CD4-positive, alpha-beta T cell (primary cell): ENCODE measurements at regions not wholly inside any gene's neighbourhood (a gene's known extent, or its start where the extent isn't known, plus 50 kb on each side); places are given as distances from the start of the nearest gene placed in this dataset.

Experiments
- ATAC-seq: fragments of 200-7000 bp; cut with Tn5 transposase; one replicate; pipeline ENCODE4 v1.10.0; 2022; ENCODE audit warnings: mild to moderate bottlenecking; ENCODE audit not compliant: poor library complexity
- CTCF ChIA-PET: fragments of 350-600 bp; sonication (Branson Sonifier 250); formaldehyde crosslinking; loops from one replicate; lab custom pipeline; 2021; ENCODE audit warnings: antibody characterized with exemption, inconsistent platforms; lab: Charles Lee
- POLR2A ChIA-PET: fragments of 350-600 bp; sonication (Branson Sonifier 250); formaldehyde crosslinking; loops from one replicate; lab custom pipeline; 2021; ENCODE audit warnings: antibody characterized with exemption, inconsistent platforms; lab: Charles Lee
- DNase-seq, 14 experiments: peaks; one replicate each; pipeline ENCODE4 v3.0.0-alpha.2; 2013 to 2020; ENCODE audit warnings: mixed read lengths in 2 of 14
- H3K27ac ChIP-seq, 2 donors: one replicate each; pipeline versions ENCODE4 v1.5.1 to v1.7.0; 2013; ENCODE audit warnings: low read length in 2 of 2, low read depth in 1 of 2, mild to moderate bottlenecking in 1 of 2
- H3K27me3 ChIP-seq, 2 experiments: 1 replicate in 1 of 2; 2 replicates in 1 of 2; pipeline versions ENCODE4 v1.6.1 to v1.7.0; 2013; ENCODE audit warnings: low read length in 2 of 2, control low read depth in 1 of 2, mild to moderate bottlenecking in 1 of 2, moderate library complexity in 1 of 2; ENCODE audit not compliant: insufficient read depth in 2 of 2, control insufficient read depth in 1 of 2
- H3K36me3 ChIP-seq: one replicate; pipeline ENCODE4 v1.6.1; 2013; ENCODE audit warnings: low read length, control low read depth; ENCODE audit not compliant: insufficient read depth
- H3K4me1 ChIP-seq: one replicate; pipeline ENCODE4 v1.6.1; 2013; ENCODE audit warnings: low read length, control low read depth; ENCODE audit not compliant: insufficient read depth
- H3K4me3 ChIP-seq: one replicate; pipeline ENCODE4 v1.5.1; 2013; ENCODE audit warnings: mild to moderate bottlenecking, low read length, moderate library complexity
- H3K9me3 ChIP-seq, 2 experiments: 1 replicate in 1 of 2; 2 replicates in 1 of 2; pipeline versions ENCODE4 v1.6.1 to v1.7.0; 2013; ENCODE audit warnings: low read length in 2 of 2, mild to moderate bottlenecking in 2 of 2, control low read depth in 1 of 2, moderate library complexity in 1 of 2; ENCODE audit not compliant: control insufficient read depth in 1 of 2, insufficient read depth in 1 of 2
- H3K27ac Mint-ChIP-seq: one replicate; pipeline ENCODE4 v1.8.0; 2020; ENCODE audit warnings: mixed read lengths
- H3K27me3 Mint-ChIP-seq: one replicate; pipeline ENCODE4 v1.8.0; 2021; ENCODE audit warnings: mixed read lengths
- H3K36me3 Mint-ChIP-seq: one replicate; pipeline ENCODE4 v1.8.0; 2021; ENCODE audit warnings: low read depth, mixed read lengths
- H3K4me1 Mint-ChIP-seq: one replicate; pipeline ENCODE4 v1.8.0; 2021; ENCODE audit warnings: low read depth, mixed read lengths
- H3K4me3 Mint-ChIP-seq: one replicate; pipeline ENCODE4 v1.8.0; 2020; ENCODE audit warnings: mild to moderate bottlenecking, mixed read lengths
- H3K9me3 Mint-ChIP-seq: one replicate; pipeline ENCODE4 v1.8.0; 2020; ENCODE audit warnings: mixed read lengths
- intact Hi-C, 2 experiments: fragments of 100-400 bp; cut with DNase I in 1 of 2; cut with micrococcal nuclease in 1 of 2; formaldehyde crosslinking; loops; one replicate each; pipeline versions ENCODE4 v1.15.1 to v1.9.0; 2023 to 2025; cut with DNase I, micrococcal nuclease
- TF ChIP-seq, protein P1 (sequence below): fragments of 200-600 bp; IDR thresholded peaks from one replicate; pipeline ENCODE4 v1.8.0; 2022; ENCODE audit warnings: antibody characterized with exemption, mild to moderate bottlenecking

DNA sequence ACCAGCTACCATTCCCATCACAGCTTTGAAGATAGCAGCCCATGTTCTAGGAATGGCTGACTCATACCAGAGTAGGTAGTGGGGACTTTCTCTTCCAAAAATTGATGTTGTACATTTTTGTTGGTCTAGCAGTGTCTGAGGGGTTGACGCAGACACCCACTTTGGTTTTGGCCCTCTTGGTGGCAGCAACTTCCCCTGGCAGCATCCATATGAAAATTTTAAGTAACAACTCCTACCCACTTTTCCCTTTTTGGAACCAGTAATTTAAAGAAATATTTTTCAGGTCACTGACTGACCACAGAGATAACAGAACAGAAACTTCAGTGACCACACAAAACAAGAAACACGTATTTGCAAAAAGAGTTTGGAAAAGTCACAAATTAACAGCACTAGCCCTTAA, 162.0 kb upstream of the TMCC3 start:
- Mint-ChIP-seq H3K9me3 (peaks cover 20% of the 10 kb centered on the region), H3K36me3 (no peaks in the 10 kb centered on the region), H3K4me3 (no peak overlapping the region), H3K27ac (no peak overlapping the region), H3K27me3 (no peaks in the 10 kb centered on the region), H3K4me1 (no peaks in the 10 kb centered on the region)
- POLR2A ChIA-PET, result interaction anchor here (1.0 kb wide), 1 partner anchor 27 kb away, joined by 5 read pairs; no protein-coding TSS in a partner anchor
- TF ChIP-seq, protein P1, sequence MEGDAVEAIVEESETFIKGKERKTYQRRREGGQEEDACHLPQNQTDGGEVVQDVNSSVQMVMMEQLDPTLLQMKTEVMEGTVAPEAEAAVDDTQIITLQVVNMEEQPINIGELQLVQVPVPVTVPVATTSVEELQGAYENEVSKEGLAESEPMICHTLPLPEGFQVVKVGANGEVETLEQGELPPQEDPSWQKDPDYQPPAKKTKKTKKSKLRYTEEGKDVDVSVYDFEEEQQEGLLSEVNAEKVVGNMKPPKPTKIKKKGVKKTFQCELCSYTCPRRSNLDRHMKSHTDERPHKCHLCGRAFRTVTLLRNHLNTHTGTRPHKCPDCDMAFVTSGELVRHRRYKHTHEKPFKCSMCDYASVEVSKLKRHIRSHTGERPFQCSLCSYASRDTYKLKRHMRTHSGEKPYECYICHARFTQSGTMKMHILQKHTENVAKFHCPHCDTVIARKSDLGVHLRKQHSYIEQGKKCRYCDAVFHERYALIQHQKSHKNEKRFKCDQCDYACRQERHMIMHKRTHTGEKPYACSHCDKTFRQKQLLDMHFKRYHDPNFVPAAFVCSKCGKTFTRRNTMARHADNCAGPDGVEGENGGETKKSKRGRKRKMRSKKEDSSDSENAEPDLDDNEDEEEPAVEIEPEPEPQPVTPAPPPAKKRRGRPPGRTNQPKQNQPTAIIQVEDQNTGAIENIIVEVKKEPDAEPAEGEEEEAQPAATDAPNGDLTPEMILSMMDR, result no peak
- Histone ChIP-seq H3K4me3 (no peak overlapping the region), H3K27me3 (no peaks in the 10 kb centered on the region), H3K9me3 (peaks cover 4 to 25% of the 10 kb centered on the region in 2 experiments), H3K4me1 (no peaks in the 10 kb centered on the region), H3K36me3 (no peaks in the 10 kb centered on the region), H3K27ac (no peak overlapping the region)
- ATAC-seq, result no peak
- CTCF ChIA-PET, result no interaction called here
- DNase-seq, result no peak
- intact Hi-C loops, result no loop called here

DNA sequence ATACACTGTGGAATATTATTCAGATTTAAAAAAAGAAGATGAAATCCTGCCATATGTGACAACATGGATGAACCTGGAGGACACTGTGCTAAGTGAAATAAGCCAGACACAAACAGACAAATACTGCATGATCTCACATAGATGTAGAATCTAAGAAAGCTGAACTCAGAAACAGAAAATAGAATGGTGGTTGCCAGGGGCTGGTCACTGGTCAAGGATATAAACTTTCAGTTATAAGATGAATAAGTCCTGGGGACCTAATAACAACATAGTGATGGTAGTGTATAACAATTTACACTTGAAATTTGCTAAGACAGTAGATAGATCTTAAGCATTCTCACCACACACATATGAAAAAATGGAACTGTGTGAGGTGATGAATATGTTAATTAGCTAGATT, 161.3 kb upstream of the TMCC3 start:
- no peak overlapping the region for H3K4me3 Mint-ChIP-seq
- intact Hi-C loops, result no loop called here
- H3K4me1 ChIP-seq, result no peaks in the 10 kb centered on the region
- no peak for ATAC-seq
- H3K27ac Mint-ChIP-seq, result no peak overlapping the region
- CTCF ChIA-PET, result no interaction called here
- H3K9me3 ChIP-seq, result peaks cover 4 to 25% of the 10 kb centered on the region in 2 experiments
- no peaks in the 10 kb centered on the region for H3K27me3 Mint-ChIP-seq
- DNase-seq, result no peak
- no peaks in the 10 kb centered on the region for H3K36me3 Mint-ChIP-seq
- no peaks in the 10 kb centered on the region for H3K27me3 ChIP-seq
- no peak overlapping the region for H3K27ac ChIP-seq
- POLR2A ChIA-PET, result no interaction called here
- H3K4me3 ChIP-seq, result no peak overlapping the region
- TF ChIP-seq, protein P1, result no peak
- H3K9me3 Mint-ChIP-seq, result peaks cover 20% of the 10 kb centered on the region
- H3K4me1 Mint-ChIP-seq, result no peaks in the 10 kb centered on the region
- H3K36me3 ChIP-seq, result no peaks in the 10 kb centered on the region

DNA sequence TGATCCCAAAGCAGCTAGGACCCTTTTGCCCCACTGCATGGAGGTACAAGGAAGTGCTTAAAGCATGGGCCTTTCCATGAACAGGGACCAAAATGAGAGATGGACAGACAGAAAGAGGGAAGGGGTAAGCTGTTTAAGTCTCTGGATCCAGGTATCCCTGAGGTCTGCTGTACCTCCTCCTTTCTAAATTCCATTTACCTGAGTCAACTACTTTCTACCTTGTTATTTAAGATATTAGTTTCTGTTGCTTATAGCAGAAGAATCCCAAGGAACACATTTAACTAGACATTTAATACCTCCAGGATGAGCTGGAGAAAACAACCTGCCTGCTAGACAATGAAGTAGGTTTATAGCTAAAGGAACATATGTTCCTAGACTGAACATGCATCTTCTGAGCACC, 157.6 kb upstream of the TMCC3 start:
- no peaks in the 10 kb centered on the region for H3K27me3 Mint-ChIP-seq
- intact Hi-C loops, result no loop called here
- H3K9me3 Mint-ChIP-seq, result peaks cover 11% of the 10 kb centered on the region
- H3K4me1 Mint-ChIP-seq, result no peaks in the 10 kb centered on the region
- no peak for ATAC-seq
- TF ChIP-seq, protein P1, result no peak
- no peaks in the 10 kb centered on the region for H3K36me3 Mint-ChIP-seq
- ChIA-PET CTCF (interaction anchor here (0.6 kb wide), 2 partner anchors 49 to 211 kb away, joined by 4 to 5 read pairs; no protein-coding TSS in a partner anchor), POLR2A (no interaction called here)
- H3K9me3 ChIP-seq, result peaks cover 4 to 11% of the 10 kb centered on the region in 2 experiments
- no peak overlapping the region for H3K4me3 Mint-ChIP-seq
- H3K27ac Mint-ChIP-seq, result no peak overlapping the region
- no peaks in the 10 kb centered on the region for H3K27me3 ChIP-seq
- DNase-seq, result no peak
- no peaks in the 10 kb centered on the region for H3K36me3 ChIP-seq
- H3K4me1 ChIP-seq, result no peaks in the 10 kb centered on the region
- no peak overlapping the region for H3K27ac ChIP-seq
- H3K4me3 ChIP-seq, result no peak overlapping the region
